ENCODE measurements at regions not wholly inside any gene's neighbourhood (a gene's known extent, or its start where the extent isn't known, plus 50 kb on each side); places are given as distances from the start of the nearest gene placed in this dataset.

GRCh38 chr18:46362533-46362932, 258.3 kb downstream of the HAUS1 start:
- no peaks in the 10 kb centered on the region for H3K36me3 Mint-ChIP-seq (ENCODE audit: low read depth)

DNA sequence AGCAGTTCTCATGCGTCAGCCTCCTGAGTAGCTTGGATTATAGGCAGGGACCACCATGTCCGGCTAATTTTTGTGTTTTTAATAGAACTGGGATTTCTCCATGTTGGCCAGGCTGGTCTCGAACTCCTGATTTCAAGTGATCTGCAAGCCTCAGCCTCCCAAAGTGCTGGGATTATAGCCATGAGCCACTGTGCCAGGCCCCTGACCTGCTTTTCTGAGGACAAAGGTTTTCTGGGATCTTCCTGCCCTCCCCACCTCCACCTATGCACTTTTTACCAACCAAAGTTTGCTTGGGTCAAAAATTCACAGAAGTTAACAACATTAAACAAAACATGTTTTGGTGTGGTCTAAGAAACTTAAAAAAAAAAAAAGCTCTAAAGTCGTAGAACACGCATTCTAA, 259.9 kb downstream of the HAUS1 start:
- POLR2A ChIA-PET: no interaction called here

More at GRCh38 chr18:46362533-46362932, 258.3 kb downstream of the HAUS1 start:
- Mint-ChIP-seq H3K4me3 (no peak overlapping the region), H3K9me3 (no peaks in the 10 kb centered on the region), H3K4me1 (no peaks in the 10 kb centered on the region), H3K27me3 (no peaks in the 10 kb centered on the region), H3K27ac (no peak overlapping the region)
- DNase-seq: no peak
- POLR2A ChIA-PET: no interaction called here
- CTCF ChIA-PET: no interaction called here
- no peak for ATAC-seq (ENCODE audit: low read depth)
- intact Hi-C loops (cut with micrococcal nuclease): no loop called here
- TF ChIP-seq, protein P1, sequence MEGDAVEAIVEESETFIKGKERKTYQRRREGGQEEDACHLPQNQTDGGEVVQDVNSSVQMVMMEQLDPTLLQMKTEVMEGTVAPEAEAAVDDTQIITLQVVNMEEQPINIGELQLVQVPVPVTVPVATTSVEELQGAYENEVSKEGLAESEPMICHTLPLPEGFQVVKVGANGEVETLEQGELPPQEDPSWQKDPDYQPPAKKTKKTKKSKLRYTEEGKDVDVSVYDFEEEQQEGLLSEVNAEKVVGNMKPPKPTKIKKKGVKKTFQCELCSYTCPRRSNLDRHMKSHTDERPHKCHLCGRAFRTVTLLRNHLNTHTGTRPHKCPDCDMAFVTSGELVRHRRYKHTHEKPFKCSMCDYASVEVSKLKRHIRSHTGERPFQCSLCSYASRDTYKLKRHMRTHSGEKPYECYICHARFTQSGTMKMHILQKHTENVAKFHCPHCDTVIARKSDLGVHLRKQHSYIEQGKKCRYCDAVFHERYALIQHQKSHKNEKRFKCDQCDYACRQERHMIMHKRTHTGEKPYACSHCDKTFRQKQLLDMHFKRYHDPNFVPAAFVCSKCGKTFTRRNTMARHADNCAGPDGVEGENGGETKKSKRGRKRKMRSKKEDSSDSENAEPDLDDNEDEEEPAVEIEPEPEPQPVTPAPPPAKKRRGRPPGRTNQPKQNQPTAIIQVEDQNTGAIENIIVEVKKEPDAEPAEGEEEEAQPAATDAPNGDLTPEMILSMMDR (IDR thresholded peaks at IDR 0.05): no peak

DNA sequence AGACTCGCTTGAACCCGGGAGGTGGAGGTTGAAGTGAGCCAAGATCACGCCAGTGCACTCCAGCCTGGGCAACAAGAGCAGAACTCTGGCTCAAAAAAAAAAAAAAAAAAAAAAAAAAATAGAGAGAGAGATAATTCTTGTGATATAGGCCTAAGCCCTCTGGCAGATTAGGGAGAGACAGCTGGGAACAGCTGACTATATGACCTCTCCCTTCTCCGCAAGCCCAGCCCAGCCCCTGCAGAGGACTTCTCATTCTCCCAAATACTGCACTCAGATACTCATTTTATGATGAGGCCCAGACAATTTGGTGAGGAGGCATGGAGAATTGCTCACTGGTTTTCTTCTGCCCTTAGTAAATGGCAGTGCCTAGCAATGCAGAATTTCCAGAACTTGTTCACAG, 262.0 kb downstream of the HAUS1 start:
- Mint-ChIP-seq H3K27ac (no peak overlapping the region), H3K27me3 (no peaks in the 10 kb centered on the region), H3K9me3 (no peaks in the 10 kb centered on the region), H3K4me1 (no peaks in the 10 kb centered on the region), H3K4me3 (no peak overlapping the region), H3K36me3 (ENCODE audit: low read depth) (no peaks in the 10 kb centered on the region)
- intact Hi-C loops (cut with micrococcal nuclease): no loop called here
- no peak for ATAC-seq (ENCODE audit: low read depth)
- TF ChIP-seq, protein P1 (IDR thresholded peaks at IDR 0.05): no peak
- no peak for DNase-seq
- POLR2A ChIA-PET: no interaction called here
- CTCF ChIA-PET: no interaction called here

More for the DNA sequence above, 259.9 kb downstream of the HAUS1 start:
- H3K27me3 Mint-ChIP-seq: no peaks in the 10 kb centered on the region
- intact Hi-C loops (cut with micrococcal nuclease): no loop called here
- ATAC-seq (ENCODE audit: low read depth): no peak
- H3K36me3 Mint-ChIP-seq (ENCODE audit: low read depth): no peaks in the 10 kb centered on the region
- H3K27ac Mint-ChIP-seq: no peak overlapping the region
- H3K9me3 Mint-ChIP-seq: no peaks in the 10 kb centered on the region
- TF ChIP-seq, protein P1 (IDR thresholded peaks at IDR 0.05): no peak
- no peak for DNase-seq
- CTCF ChIA-PET: no interaction called here
- no peaks in the 10 kb centered on the region for H3K4me1 Mint-ChIP-seq
- H3K4me3 Mint-ChIP-seq: no peak overlapping the region

GRCh38 chr18:46366751-46367376, 262.7 kb downstream of the HAUS1 start:
- DNase-seq (no peak), ATAC-seq (ENCODE audit: low read depth) (no peak)
- POLR2A ChIA-PET: no interaction called here
- Mint-ChIP-seq H3K36me3 (ENCODE audit: low read depth) (no peaks in the 10 kb centered on the region), H3K4me3 (no peak overlapping the region), H3K27me3 (no peaks in the 10 kb centered on the region), H3K4me1 (no peaks in the 10 kb centered on the region), H3K9me3 (no peaks in the 10 kb centered on the region), H3K27ac (no peak overlapping the region)
- intact Hi-C loops (cut with micrococcal nuclease): no loop called here
- CTCF ChIA-PET: no interaction called here
- TF ChIP-seq, protein P1 (IDR thresholded peaks at IDR 0.05): no peak

GRCh38 chr18:46369323-46369722, 265.1 kb downstream of the HAUS1 start:
- intact Hi-C loops (cut with micrococcal nuclease): no loop called here
- Mint-ChIP-seq H3K36me3 (ENCODE audit: low read depth) (no peaks in the 10 kb centered on the region), H3K4me3 (no peak overlapping the region), H3K27ac (no peak overlapping the region), H3K9me3 (no peaks in the 10 kb centered on the region), H3K27me3 (no peaks in the 10 kb centered on the region), H3K4me1 (no peaks in the 10 kb centered on the region)
- CTCF ChIA-PET: no interaction called here
- TF ChIP-seq, protein P1 (IDR thresholded peaks at IDR 0.05): no peak
- DNase-seq (no peak), ATAC-seq (ENCODE audit: low read depth) (no peak)
- POLR2A ChIA-PET: interaction anchor here (0.6 kb wide), 1 partner anchor 51 kb away, joined by 4 read pairs; no protein-coding TSS in a partner anchor

Measured in activated B cell treated with CpG ODN at 0.5 μM for 24 hours (primary cell).